Uterus (tissue), 2 donors: ENCODE measurements at regions not wholly inside any gene's neighbourhood (a gene's known extent, or its start where the extent isn't known, plus 50 kb on each side); places are given as distances from the start of the nearest gene placed in this dataset.

Source experiments
- POLR2A ChIP-seq, 2 donors: fragments of 450-650 bp; IDR thresholded peaks; one replicate each; pipeline ENCODE4 v1.6.1; 2016; ENCODE audit warnings: antibody characterized with exemption in 2 of 2, mild to moderate bottlenecking in 1 of 2, moderate library complexity in 1 of 2
- TF ChIP-seq, protein P1 (sequence below), 4 experiments: fragments of 200-600 bp in 2 of 4; fragments of 450-650 bp in 2 of 4; sonication (generic) in 2 of 4; IDR thresholded peaks; one replicate each; pipeline ENCODE4 v1.5.1; 2016 to 2019; ENCODE audit warnings: antibody characterized with exemption in 4 of 4, mild to moderate bottlenecking in 2 of 4, moderate library complexity in 1 of 4

- TF ChIP-seq, protein P1, sequence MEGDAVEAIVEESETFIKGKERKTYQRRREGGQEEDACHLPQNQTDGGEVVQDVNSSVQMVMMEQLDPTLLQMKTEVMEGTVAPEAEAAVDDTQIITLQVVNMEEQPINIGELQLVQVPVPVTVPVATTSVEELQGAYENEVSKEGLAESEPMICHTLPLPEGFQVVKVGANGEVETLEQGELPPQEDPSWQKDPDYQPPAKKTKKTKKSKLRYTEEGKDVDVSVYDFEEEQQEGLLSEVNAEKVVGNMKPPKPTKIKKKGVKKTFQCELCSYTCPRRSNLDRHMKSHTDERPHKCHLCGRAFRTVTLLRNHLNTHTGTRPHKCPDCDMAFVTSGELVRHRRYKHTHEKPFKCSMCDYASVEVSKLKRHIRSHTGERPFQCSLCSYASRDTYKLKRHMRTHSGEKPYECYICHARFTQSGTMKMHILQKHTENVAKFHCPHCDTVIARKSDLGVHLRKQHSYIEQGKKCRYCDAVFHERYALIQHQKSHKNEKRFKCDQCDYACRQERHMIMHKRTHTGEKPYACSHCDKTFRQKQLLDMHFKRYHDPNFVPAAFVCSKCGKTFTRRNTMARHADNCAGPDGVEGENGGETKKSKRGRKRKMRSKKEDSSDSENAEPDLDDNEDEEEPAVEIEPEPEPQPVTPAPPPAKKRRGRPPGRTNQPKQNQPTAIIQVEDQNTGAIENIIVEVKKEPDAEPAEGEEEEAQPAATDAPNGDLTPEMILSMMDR (IDR thresholded peaks at IDR 0.05), result no peak
- no peak for TF ChIP-seq POLR2A (IDR thresholded peaks at IDR 0.05)
Observed at GRCh38 chr3:111412656-111413055, 129.3 kb upstream of the CD96 start.
